HUDEP-2 (cell line): ENCODE measurements at regions not wholly inside any gene's neighbourhood (a gene's known extent, or its start where the extent isn't known, plus 50 kb on each side); places are given as distances from the start of the nearest gene placed in this dataset.

Experiments
- DNase-seq, 76 experiments: peaks; one replicate each; lab custom pipeline; 2025; ENCODE audit not compliant: unreplicated experiment in 76 of 76; lab: John Stamatoyannopoulos, UW

DNA sequence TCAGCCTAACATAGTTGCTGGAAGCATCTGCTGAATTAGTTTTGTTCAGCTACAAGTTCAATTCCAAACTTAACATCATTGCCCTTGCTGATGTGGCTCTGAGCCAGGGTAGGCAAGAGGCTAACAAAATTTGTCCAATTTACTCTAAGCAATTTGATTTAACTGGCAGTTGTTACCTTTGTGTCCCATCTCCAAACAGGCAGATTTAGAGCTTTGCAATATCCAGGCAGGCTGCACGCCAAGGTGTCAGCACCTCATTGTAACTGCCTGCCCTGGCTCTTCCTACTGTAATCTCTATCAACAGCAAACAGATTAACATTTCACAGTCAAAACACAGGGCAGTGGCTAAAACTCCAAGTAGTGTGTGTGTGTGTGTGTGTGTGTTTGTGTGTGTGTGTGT, 2070.6 kb downstream of the PCDH7 start:
- DNase-seq: no peak

DNA sequence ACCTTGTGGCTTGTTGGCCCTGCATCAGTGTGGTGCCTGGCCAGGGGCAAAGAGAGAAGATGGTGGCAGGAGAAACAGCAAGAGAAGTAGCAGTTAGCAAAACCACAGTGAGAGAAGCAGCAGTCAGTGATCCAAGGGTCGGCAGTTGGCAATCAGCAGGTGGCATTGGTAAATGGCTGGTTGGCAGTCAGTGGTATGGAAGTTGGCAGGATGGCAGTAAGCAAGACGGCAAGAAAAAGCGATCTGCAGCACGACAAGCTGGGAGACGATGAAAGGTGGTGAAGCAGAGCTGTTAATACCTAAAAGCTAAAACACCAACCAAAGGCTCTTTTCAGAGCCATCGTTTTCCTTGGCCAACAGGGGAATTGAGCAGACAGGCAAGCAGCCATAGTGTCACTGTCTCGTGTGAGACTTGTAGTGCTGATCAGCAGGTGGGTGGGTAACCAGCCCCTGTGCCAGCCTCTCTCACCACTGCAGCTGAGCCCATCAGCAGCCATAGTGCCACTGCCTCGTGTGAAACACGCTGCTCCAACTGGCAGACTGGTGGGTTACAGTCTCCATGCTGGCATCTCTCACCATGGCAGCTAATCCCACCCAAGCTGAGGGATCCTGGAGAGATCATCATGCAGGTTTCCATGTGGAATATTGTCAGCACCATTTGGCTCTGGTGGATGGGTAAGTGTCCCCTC, 2078.4 kb downstream of the PCDH7 start:
- DNase-seq: no peak

GRCh38 chr4:32824336-32824735, 2104.2 kb downstream of the PCDH7 start:
- DNase-seq: no peak

DNA sequence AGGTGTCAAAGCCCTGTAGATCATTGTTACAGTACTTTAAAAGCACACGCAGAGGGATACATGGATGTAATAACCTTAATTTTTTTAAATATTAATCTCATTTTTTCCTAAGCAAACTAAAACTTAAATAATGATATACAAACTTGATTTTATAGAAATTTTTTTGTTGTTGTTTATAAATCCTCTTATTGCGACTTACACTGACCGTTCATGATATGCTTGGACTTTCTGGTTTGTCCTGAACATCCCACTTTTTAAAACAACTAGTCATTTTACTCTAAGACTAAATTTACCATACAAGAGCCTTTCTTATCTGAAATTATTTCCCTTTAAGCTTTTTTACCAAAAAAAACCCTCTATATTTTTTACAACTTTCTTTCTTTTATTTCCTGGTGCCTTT, 2106.0 kb downstream of the PCDH7 start:
- no peak for DNase-seq

- DNase-seq: no peak
These were observed 2110.0 kb downstream of the PCDH7 start for GRCh38 chr4:32830160-32830559.

GRCh38 chr4:32831104-32831503, 2110.9 kb downstream of the PCDH7 start:
- no peak for DNase-seq

GRCh38 chr4:32840461-32841189, 2120.5 kb downstream of the PCDH7 start:
- DNase-seq: no peak

GRCh38 chr4:32841217-32841616, 2121.0 kb downstream of the PCDH7 start:
- DNase-seq: no peak

DNA sequence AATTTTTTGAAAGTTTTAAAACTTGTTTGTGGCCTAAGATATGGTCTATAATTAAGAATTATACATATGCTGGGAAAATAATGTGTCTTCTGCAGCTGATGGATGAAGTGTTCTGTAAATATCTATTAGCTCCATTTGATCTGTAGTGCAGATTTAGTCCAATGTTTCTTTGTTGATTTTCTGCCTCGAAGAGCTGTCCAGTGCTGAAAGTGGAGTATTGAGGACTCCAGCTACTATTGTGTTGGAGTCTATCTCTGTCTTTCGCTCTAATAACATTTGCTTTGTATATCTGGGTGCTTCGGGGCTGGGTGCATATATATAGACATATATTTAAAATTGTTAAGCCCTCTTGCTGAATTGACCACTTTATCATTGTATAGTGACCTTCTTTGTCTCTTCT, 2127.3 kb downstream of the PCDH7 start:
- no peak for DNase-seq

GRCh38 chr4:32855622-32856021, 2135.5 kb downstream of the PCDH7 start:
- no peak for DNase-seq

GRCh38 chr4:32858361-32858760, 2138.2 kb downstream of the PCDH7 start:
- no peak for DNase-seq

DNA sequence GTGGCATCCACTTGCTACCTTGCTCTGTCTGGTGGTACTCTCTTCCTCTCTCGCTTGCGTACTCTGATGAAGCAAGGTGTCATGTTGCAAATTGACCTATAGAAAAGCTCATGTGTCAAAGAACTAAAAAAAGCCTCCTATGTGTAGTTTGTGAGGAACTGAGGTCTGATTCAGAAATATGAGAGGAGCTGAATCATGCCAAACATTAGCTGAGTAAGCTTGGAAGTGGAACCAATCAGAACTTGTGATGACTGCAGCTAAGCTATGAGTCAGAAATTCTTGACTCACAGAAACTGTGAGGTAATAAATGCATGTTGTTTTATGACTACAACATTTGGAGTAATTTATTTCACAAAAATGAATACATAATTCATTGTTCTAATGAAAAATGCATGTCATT, 2138.8 kb downstream of the PCDH7 start:
- no peak for DNase-seq

DNA sequence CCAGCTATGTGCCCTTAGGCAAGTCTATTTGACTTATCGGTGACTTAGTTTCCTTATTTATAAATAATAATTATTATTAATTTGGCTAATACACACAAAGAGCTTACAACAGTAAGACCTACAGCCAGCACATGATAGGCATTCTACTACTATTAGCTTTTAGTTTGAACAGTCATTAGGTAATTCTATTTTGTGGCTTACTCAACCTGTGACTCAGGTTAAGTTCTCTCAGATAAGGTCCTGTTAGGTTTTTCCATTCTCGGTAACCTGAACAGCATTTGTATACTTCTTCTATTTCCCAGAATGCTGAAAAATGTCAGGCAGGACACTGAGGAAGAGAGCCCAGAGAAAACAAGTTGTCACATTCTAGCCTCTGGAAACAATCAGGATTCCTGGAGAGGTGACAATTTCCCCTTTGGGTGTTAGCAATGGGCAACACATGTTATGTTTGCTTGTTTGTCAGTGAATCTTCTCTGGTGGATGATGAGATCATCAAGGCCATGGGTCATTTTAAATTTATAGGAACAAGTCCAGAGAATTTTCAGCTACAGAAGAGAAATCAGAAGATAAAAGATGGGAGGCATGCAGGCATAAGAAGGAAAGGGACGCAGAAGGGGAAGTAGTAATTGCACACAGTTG, 2144.7 kb downstream of the PCDH7 start:
- no peak for DNase-seq

DNA sequence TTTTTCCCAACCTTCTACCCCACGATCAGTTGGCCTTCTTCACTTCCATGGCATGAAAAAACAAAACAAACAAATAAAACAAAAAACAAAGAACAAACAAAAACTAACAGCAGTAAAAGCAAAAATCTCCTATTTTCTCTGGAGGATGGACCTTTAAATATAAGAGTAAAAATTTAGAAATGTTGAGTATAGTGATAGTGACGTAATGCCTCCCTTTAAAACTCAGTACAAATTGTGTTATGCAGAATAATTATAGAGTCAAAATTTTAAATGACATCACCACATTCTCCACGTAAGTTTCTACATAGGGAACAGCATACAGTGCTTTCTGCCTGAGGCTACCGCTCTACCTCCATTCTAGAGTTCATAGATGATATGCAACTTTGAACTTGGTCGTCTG, 2156.4 kb downstream of the PCDH7 start:
- DNase-seq: no peak

GRCh38 chr4:32879913-32880312, 2159.7 kb downstream of the PCDH7 start:
- DNase-seq: no peak

DNA sequence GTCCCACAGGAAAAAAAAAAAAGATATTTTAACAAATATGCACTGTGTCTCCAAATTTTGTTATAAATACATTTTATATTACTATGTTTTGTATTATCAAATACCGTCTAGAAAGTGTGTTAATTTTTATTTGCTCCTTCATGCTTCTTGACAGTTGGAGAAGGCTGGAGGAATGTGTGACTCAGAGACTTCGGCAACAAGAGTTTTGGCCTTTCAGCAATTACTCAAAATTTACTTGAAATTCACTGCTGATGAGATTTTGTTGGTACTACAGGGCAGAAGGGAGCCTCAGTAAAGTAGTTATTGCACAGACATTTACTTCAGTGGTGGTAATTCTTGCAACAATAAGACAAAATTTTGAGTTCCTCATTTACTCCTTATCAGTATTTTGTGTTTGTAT, 2164.0 kb downstream of the PCDH7 start:
- DNase-seq: no peak

- DNase-seq: no peak
These were observed 2170.2 kb downstream of the PCDH7 start for GRCh38 chr4:32890398-32890797.

DNA sequence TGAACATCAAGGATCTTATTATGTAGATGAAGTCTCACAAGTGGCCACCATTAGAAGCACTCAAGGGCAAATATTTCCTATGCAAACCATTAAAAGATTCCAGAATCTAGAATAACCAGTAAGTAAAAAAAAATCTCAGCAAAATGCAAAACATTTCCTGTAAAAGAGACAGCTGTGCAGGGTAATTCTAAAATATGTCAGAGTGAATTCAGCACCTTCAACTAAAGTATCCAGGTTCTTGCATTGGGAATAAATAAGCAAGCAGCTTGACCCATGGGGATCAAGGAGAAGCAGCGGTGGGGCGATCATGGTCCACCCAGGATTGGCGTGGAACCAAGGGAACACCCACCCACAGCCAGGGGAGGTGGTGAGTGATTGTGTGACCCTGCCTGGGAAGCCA, 2188.9 kb downstream of the PCDH7 start:
- no peak for DNase-seq

DNA sequence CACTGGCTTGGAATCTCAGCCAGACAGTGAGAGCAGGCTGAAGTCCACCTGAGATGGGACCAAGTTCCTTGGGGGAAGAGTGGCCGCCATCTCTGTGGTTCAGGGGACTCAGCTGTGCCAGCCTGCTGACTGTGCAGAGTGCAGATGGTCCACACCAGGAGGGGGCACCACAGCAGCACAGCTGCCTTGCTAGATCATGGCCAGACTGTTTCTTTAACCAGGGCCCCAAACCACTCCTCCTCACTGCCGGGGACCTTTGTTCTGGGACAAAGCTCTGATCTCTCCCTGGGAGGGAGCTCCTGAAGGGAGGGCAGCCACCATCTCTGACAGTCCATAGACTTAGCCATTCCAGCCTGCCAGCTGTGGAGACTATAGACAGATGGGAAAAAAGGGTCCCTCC, 2189.6 kb downstream of the PCDH7 start:
- DNase-seq: no peak

DNA sequence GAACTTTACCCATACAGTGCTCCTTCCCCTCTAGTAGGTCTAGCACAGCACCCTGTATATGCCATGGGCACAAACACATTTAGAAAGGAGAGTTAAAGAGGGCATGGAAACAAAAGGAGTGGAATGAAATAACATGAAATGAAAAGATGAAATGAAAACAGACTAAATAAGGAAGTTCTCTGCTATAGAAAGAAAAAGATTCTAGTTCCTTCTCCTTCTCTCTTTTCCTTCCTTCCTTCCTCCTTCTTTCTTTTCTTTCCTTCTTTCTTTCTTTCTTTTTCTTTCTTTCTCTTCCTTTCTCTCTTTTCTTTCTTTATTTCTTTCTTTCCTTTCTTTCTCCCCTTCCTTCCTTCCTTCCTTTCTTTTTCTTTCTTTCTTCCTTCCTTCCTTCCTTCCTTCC, 2197.4 kb downstream of the PCDH7 start:
- no peak for DNase-seq

DNA sequence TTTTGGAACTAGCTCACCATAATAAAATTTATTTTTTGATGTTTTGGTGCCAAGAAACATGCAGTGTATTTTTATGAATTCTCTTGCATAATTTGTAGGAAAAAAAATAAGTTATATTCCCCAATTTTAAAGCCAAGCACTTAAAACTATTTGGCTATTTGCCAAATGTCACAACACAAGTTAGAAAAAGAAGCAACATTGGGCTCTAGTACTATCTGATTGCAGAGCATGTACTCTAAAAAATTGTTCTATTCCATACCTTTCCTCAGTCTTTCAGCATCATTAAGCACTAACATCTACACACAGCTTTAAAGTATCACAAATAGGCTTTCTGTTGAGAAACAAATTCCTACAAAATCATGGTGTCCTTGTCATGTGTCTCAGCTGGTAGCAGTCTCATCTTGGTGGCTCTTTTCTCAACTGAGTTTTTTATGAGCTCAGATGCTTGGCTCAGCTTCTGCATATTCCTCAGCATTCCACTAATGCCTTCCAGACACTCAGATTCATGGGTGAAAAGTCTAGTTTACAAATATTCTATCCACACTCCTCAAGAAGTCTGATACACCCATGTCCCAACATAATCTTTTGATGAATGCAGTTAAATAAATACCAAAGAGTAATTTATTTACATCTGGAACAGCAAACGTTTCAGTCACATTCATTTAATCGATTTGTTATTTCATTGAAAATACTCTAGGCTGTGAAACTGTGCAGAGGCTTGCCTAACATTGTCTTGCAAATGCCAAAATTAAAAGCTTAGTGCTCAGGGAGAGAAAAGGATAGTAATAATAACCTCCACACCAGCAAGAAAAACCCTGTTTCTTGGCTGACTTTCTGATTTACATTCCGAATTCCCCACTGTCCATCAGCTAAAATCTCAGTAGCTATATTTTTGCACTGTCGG, 2209.9 kb downstream of the PCDH7 start:
- DNase-seq: no peak
